ENCODE measurements at regions not wholly inside any gene's neighbourhood (a gene's known extent, or its start where the extent isn't known, plus 50 kb on each side); places are given as distances from the start of the nearest gene placed in this dataset.
"Not testable (repeated sequence)": the region's sequence is repeated elsewhere in the genome, so short reads cannot be mapped to it uniquely, and the experiment has no call there.

DNA sequence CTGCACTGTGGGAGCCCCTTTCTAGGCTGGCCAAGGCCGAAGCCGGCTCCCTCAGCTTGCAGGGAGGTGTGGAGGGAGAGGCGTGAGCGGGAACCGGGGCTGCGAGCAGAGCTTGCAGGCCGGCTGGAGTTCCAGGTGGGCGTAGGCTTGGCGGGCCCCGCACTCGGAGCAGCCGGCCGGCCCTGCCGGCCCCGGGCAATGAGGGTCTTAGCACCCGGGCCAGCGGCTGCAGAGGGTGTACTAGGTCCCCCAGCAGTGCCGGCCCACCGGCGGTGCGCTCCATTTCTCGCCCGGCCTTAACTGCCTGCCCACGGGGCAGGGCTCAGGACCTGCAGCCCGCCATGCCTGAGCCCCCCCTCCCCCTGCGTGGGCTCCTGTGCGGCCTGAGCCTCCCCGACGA is 86.1 kb upstream of the SPEF2 start:
- not testable (repeated sequence) for TF ChIP-seq EZH2 (IDR thresholded peaks at IDR 0.05); FOXP2 (optimal IDR thresholded peaks at IDR 0.05; ENCODE audit: control extremely low read depth, extremely low read length, insufficient read depth)
